Omental fat pad (tissue), 1 donor: ENCODE measurements at regions not wholly inside any gene's neighbourhood (a gene's known extent, or its start where the extent isn't known, plus 50 kb on each side); places are given as distances from the start of the nearest gene placed in this dataset.
"Not testable (repeated sequence)": the region's sequence is repeated elsewhere in the genome, so short reads cannot be mapped to it uniquely, and the experiment has no call there.

Experiments
- ATAC-seq: fragments of 150-250 bp; one replicate; pipeline ENCODE4 v1.9.1; 2016; ENCODE audit warnings: mild to moderate bottlenecking, moderate library complexity; ENCODE audit not compliant: low FRiP score
- DNase-seq: peaks from one replicate; pipeline ENCODE4 v3.0.0-alpha.2; 2019; ENCODE audit warnings: low spot score

- DNase-seq, ATAC-seq: not testable (repeated sequence)
Measured at GRCh38 chr11:67940440-67940839, 63.5 kb downstream of the UNC93B1 start.

GRCh38 chr11:67938964-67939363 is 64.9 kb downstream of the UNC93B1 start:
- not testable (repeated sequence) for ATAC-seq, DNase-seq

DNA sequence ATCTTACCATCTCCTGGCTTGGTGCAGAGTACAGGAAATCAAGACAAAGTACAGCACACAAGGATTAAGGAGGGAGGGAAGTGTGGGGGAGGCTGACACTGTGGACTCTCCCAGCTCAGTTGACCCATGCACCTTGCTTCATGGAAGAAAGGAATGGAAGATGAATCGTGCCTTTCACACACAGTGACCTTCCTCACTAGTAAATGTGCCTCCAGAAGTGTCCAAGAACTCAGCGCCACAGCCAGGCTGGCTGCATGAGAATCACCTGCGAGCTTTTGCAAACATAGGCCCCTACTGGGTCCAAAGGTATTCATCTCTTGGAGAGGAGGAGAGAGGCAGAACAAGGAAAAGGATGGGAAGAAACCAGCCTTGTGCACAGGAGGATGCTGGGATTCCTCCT is 65.5 kb downstream of the UNC93B1 start:
- not testable (repeated sequence) for ATAC-seq, DNase-seq

DNA sequence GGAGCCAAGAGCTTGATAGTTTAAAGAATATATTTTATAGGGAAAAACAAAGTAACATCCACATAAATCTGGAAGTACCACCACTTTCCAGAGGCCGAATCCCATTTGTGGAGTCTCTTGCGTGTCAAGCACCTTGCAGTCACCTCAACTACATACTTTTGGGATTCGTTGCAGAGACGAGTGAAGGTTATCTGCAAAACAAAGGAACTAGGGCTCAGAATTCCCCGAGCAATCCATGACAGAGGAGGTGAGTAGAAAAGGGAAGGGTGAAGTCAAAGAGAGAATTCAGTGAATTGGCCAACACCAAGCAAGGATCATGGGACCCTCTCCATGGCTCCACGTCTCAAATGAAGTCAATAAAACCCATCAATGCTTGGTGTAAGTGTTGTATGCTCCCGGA is 80.3 kb downstream of the UNC93B1 start:
- not testable (repeated sequence) for DNase-seq, ATAC-seq

DNA sequence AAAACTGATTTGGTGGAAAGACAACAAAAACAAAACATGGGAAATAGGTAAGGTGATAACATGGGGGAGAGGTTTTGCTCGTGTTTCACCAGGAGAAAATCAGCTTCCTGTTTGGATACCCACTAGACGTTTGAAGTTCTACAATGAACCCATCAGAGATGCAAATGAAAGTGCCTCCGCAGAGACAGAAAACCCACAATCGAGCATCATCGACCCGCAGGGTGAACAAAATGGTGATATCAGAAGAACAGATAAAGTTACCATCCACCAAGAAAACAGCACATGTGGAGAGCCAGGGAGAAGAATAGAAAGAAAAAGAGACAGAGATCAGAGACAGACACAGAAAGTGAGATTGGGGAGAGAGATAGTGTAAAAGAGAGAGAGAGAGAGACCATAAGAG is 83.4 kb downstream of the UNC93B1 start:
- not testable (repeated sequence) for ATAC-seq, DNase-seq

DNA sequence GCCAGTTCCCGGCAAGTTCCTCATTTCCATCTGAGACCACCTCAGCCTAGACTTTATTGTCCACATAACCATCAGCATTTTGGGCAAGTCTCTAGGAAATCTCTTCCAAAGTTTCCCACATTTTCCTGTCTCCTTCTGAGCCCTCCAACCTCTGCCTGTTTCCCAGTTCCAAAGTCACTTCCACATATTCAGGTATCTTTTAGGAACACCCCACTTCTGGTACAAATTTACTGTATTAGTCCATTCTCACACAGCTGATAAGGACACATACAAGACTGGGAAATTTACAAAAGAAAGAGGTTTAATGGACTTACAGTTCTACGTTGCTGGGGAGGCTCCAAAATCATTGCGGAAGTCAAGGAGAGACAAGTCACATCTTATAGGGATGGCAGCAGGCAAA is 91.7 kb downstream of the UNC93B1 start:
- ATAC-seq: not testable (repeated sequence)

DNA sequence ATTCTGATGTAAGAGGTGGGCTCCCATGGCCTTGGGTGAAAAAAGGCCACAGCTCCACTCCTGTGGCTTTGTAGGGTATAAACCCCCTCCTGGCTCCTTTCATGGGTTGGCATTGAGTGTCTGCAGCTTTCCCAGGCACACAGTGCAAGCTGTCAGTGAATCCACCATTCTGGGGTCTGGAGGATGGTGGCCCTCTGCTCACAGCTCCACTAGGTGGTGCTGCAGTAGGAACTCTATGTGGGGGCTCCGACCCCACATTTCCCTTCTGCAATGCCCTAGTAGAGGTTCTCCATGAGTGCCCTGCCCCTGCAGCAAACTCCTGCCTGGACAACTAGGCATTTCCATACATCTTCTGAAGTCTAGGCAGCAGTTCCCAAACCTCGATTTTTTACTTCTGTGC is 92.7 kb downstream of the UNC93B1 start:
- not testable (repeated sequence) for ATAC-seq, DNase-seq

More for the DNA sequence above, 91.7 kb downstream of the UNC93B1 start:
- not testable (repeated sequence) for DNase-seq

- DNase-seq, ATAC-seq: not testable (repeated sequence)
Measured at GRCh38 chr11:67910803-67911202, 93.1 kb downstream of the UNC93B1 start.

- ATAC-seq, DNase-seq: not testable (repeated sequence)
Measured at GRCh38 chr11:67906969-67907368, 96.9 kb downstream of the UNC93B1 start.

GRCh38 chr11:67899462-67899861 is 104.4 kb downstream of the UNC93B1 start:
- DNase-seq, ATAC-seq: not testable (repeated sequence)

DNA sequence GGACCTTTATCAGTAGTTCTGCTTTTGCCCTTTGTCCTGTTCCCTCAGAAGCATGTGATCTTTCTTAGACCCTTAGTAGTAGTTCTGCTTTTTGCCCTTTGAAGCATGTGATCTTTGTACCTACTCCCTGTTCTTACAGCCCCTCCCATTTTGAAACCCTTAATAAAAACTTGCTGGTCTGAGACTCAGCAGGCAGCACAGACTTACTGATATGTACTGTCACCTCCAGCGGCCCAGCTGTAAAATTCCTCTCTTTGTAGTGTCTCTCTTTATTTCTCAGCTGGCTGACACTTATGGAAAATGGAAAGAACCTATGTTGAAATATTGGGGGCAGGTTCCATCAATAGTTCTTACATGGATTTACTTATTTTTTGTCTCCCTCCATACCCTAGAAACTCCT is 110.4 kb downstream of the UNC93B1 start:
- DNase-seq, ATAC-seq: not testable (repeated sequence)

DNA sequence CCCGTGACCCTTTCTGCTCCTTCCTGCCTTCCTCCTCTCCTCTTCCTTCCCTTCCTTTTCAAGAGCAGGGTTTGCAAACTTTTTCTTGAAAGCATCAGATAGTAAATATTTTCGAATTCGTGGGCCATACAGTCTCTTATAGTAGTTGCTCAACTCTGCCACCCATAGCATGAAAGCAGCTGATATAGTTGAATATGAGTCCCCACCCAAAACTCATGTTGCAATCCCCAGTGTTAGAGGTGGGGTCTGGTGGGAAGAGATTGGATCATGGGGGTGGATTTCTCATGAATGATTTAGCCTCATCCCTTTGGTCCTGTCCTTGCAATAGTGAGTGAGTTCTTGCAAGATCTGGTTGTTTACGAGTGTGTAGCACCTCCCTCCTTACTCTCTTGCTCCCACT is 114.3 kb downstream of the UNC93B1 start:
- not testable (repeated sequence) for DNase-seq, ATAC-seq

DNA sequence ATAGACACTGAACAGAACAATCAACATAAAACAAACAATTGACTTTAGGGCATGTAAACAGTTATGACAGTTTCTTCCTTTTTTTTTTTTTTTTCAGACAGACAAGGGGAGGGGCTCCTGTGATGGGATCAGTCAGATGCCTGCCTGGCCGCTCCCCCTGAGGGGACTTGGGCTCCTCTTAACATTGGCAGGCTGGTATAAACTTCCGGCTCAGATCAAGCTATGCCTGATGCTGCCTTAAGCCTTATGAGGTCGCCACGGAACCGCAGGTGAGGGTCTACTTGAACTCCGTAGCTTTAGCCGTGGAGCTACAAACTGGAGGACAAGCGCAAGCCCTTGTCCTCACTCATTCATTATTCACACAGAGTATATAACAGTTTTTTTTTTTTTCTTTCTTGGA is 115.8 kb downstream of the UNC93B1 start:
- not testable (repeated sequence) for ATAC-seq, DNase-seq

DNA sequence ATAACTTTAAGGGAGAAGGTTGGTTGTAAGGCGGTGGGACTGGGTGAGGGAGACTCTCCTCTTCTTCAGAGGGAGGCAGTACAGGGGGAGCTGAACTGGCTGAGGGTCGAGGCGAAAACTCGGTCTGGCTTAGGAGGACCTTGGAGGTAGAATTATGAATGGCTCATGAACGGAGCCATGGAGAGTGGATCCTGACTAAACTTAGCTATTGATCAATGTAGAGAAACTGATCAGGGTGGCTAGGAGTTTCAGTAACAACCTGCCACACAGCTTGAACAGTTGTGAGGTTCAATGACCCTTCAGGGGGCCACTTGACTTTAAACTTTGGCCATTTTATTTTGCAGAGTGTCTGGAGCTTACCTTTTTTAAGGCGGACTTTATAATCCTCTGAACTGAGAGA is 117.2 kb downstream of the UNC93B1 start:
- ATAC-seq, DNase-seq: not testable (repeated sequence)

DNA sequence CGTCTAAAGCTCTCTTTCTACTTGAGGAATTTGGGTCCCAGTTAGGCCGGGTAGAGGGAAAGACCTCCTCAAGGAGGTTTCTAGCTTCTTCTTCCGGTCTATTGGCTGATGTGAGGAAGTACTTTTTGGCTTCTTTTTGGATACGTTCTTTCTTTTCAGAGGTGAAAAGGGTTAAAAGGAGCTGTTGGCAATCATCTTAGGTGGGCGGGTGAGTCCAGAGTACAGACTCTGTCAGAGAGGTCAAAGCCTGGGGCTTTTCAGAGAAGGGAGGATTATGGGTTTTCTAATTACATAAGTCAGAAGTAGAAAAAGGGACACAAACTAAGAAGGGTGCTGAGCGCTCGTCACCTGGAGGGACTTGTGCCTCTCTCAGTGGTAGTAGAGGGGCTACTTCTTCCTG is 117.7 kb downstream of the UNC93B1 start:
- ATAC-seq, DNase-seq: not testable (repeated sequence)

GRCh38 chr11:67885574-67885973 is 118.3 kb downstream of the UNC93B1 start:
- ATAC-seq, DNase-seq: not testable (repeated sequence)

- DNase-seq, ATAC-seq: not testable (repeated sequence)
Measured at GRCh38 chr11:67884761-67885558, 118.9 kb downstream of the UNC93B1 start.

DNA sequence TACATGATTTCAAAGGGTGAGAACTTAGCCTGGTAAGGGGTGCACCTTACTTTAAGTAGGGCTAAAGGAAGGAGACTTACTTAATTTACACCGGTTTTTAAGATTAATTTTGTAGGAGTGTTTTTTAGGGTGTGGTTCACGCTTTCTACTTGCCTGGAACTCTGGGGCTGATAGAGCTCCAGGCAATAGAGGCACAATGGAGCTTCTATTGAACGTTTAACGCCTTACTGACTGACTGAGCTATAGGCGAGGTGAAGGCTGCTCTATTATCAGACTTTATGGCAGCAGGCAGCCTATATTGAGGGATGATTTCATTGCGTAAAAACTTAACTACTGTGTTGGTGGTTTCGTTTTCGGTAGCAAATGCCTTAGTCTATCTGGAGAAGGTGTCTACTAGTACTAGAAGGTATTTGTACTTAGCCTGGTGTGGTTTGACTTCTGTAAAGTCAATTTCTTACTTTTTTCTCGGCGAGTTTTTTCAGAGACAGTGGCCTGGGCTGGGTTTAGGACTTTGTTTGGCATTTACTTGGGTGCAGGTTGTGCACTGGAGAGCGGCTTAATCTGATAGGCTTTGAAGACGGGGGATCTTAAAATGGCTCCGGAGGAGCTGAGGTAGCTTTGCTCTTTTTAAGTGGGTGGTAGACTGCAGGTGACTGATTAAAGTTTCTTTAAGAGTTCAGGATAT is 119.7 kb downstream of the UNC93B1 start:
- ATAC-seq, DNase-seq: not testable (repeated sequence)

- DNase-seq, ATAC-seq: not testable (repeated sequence)
Measured at GRCh38 chr11:67882304-67882703, 121.6 kb downstream of the UNC93B1 start.

DNA sequence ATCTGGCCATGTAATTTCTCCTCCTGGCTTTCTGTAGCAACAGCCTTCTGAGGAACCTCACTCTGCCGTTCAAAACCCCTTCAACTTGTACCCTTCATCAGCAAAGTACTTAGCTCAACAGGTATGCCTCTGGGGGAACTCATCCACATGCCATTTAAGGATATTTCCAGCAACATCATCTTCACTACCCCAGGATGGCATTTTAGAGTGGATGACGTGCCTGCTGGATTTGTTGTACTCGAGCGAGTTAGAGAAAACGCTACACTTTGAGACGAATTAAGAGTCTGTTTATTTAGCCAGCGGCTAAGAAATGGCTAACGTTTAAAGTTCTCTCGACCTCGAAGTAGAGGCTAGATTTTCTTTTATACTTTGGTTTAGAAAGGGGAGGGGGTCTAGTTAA is 122.1 kb downstream of the UNC93B1 start:
- not testable (repeated sequence) for ATAC-seq, DNase-seq
